A549 (cell line): ENCODE measurements at regions not wholly inside any gene's neighbourhood (a gene's known extent, or its start where the extent isn't known, plus 50 kb on each side); places are given as distances from the start of the nearest gene placed in this dataset.

Experiments
- ATAC-seq, 2 experiments: fragments of 200-7000 bp in 1 of 2; fragments of >200 bp in 1 of 2; cut with Nextera tagmentation in 1 of 2; cut with Tn5 transposase in 1 of 2; 3 replicates each; pipeline versions ENCODE4 v1.8.0 to v1.9.1; 2018 to 2020; ENCODE audit warnings: mild to moderate bottlenecking in 1 of 2, moderate library complexity in 1 of 2
- CTCF ChIA-PET: fragments of 300-600 bp; sonication (Branson Sonifier 250); formaldehyde crosslinking; extraction: SDS; loops from one replicate; lab custom pipeline; 2021; ENCODE audit warnings: antibody characterized with exemption, inconsistent platforms; lab: Yijun Ruan, JAX
- POLR2A ChIA-PET: fragments of 350-600 bp; formaldehyde crosslinking; extraction: SDS; loops from one replicate; lab custom pipeline; 2021; ENCODE audit warnings: antibody characterized with exemption, inconsistent platforms; lab: Yijun Ruan, JAX
- DNase-seq, 2 experiments: peaks; one replicate each; pipeline versions ENCODE4 v3.0.0 to v3.0.0-alpha.2; 2011 to 2016; ENCODE audit warnings: low read depth in 1 of 2, low spot score in 1 of 2
- FAIRE-seq: peaks from 2 replicates; lab custom pipeline; 2011; peaks lifted over from hg19 to GRCh38; lab: Jason Lieb, UNC
- H3K27ac ChIP-seq, 2 experiments: fragments of >200 bp; sonication (Bioruptor Twin); formaldehyde crosslinking; 3 replicates each; pipeline ENCODE4 v1.5.1; 2016 to 2017
- H3K4me1 ChIP-seq: fragments of >200 bp; sonication (Bioruptor Twin); formaldehyde crosslinking; 3 replicates; pipeline ENCODE4 v1.6.1; 2016
- H3K4me2 ChIP-seq: fragments of >200 bp; sonication (Bioruptor Twin); formaldehyde crosslinking; 3 replicates; pipeline ENCODE4 v1.6.1; 2016
- H3K4me3 ChIP-seq: fragments of >200 bp; sonication (Bioruptor Twin); formaldehyde crosslinking; 3 replicates; pipeline ENCODE4 v1.5.1; 2016
- H3K9me3 ChIP-seq: fragments of >200 bp; sonication (Bioruptor Twin); formaldehyde crosslinking; 3 replicates; pipeline ENCODE4 v1.6.1; 2016
- CEBPB ChIP-seq, 2 experiments: fragments of >200 bp in 1 of 2; sonication (Bioruptor Twin) in 1 of 2; formaldehyde crosslinking in 1 of 2; IDR thresholded peaks; 2 replicates each; pipeline ENCODE4 v1.6.1; 2012 to 2016
- CHD2 ChIP-seq: fragments of 150-350 bp; IDR thresholded peaks from 2 replicates; pipeline ENCODE4 v1.6.1; 2014; ENCODE audit warnings: low read length; ENCODE audit not compliant: partially characterized antibody
- EHMT2 ChIP-seq: fragments of 200-600 bp; sonication (generic); IDR thresholded peaks from 2 replicates; pipeline ENCODE4 v1.6.1; 2016; ENCODE audit warnings: antibody characterized with exemption, low read depth, mild to moderate bottlenecking, moderate library complexity
- EP300 ChIP-seq, 2 experiments: fragments of >200 bp; sonication (Bioruptor Twin); formaldehyde crosslinking; IDR thresholded peaks; 2 replicates in 1 of 2; 3 replicates in 1 of 2; pipeline ENCODE4 v1.6.1; 2016 to 2017
- HEYL ChIP-seq: fragments of 250-450 bp; sonication (Bioruptor Pico); IDR thresholded peaks from 2 replicates; pipeline ENCODE4 v1.8.0; 2021; ENCODE audit warnings: mild to moderate bottlenecking, moderate library complexity
- HOXB13 ChIP-seq: fragments of 250-450 bp; sonication (Bioruptor Pico); IDR thresholded peaks from 2 replicates; pipeline ENCODE4 v1.5.0; 2020; ENCODE audit warnings: low read depth, mild to moderate bottlenecking, moderate library complexity
- JUNB ChIP-seq: fragments of >200 bp; sonication (Bioruptor Twin); formaldehyde crosslinking; IDR thresholded peaks from 2 replicates; pipeline ENCODE4 v1.6.1; 2016
- MAX ChIP-seq: IDR thresholded peaks from 2 replicates; pipeline ENCODE4 v1.6.1; 2012
- NPAS2 ChIP-seq: fragments of 250-450 bp; sonication (Bioruptor Pico); IDR thresholded peaks from 2 replicates; pipeline ENCODE4 v1.8.0; 2022; ENCODE audit warnings: mild to moderate bottlenecking, moderate library complexity, borderline replicate concordance
- NR3C1 ChIP-seq: fragments of >200 bp; sonication (Bioruptor Twin); formaldehyde crosslinking; IDR thresholded peaks from 3 replicates; pipeline ENCODE4 v1.6.1; 2017
- PBX3 ChIP-seq: IDR thresholded peaks from 2 replicates; pipeline ENCODE4 v1.6.1; 2012
- PHF8 ChIP-seq: fragments of 200-600 bp; sonication (generic); IDR thresholded peaks from 2 replicates; pipeline ENCODE4 v1.6.1; 2016; ENCODE audit warnings: low read depth, mild to moderate bottlenecking, antibody characterized with exemption, moderate library complexity, borderline replicate concordance
- RAD21 ChIP-seq, 2 experiments: fragments of >200 bp in 1 of 2; sonication (Bioruptor Twin) in 1 of 2; formaldehyde crosslinking in 1 of 2; IDR thresholded peaks in 1 of 2; conservative IDR thresholded peaks in 1 of 2; 2 replicates in 1 of 2; 3 replicates in 1 of 2; pipeline ENCODE4 v1.6.1; 2012 to 2018; ENCODE audit warnings: inconsistent platforms in 1 of 2
- RARB ChIP-seq: fragments of 250-450 bp; sonication (Bioruptor Pico); IDR thresholded peaks from 2 replicates; pipeline ENCODE4 v1.8.0; 2021; ENCODE audit warnings: mild to moderate bottlenecking, moderate library complexity
- RNF2 ChIP-seq: fragments of 200-600 bp; sonication (generic); IDR thresholded peaks from 2 replicates; pipeline ENCODE4 v1.6.1; 2016; ENCODE audit warnings: low read depth, mild to moderate bottlenecking, antibody characterized with exemption, moderate library complexity, borderline replicate concordance
- SREBF2 ChIP-seq: fragments of 450-650 bp; IDR thresholded peaks from 2 replicates; pipeline ENCODE4 v1.6.1; 2014; ENCODE audit warnings: mild to moderate bottlenecking, moderate library complexity
- TP53 ChIP-seq: fragments of 250-450 bp; sonication (Bioruptor Pico); IDR thresholded peaks from 2 replicates; pipeline ENCODE4 v1.5.0; 2021; ENCODE audit warnings: mild to moderate bottlenecking, moderate library complexity
- ZC3H11A ChIP-seq: fragments of 450-650 bp; IDR thresholded peaks from 2 replicates; pipeline ENCODE4 v1.6.1; 2014; ENCODE audit warnings: antibody characterized with exemption, mild to moderate bottlenecking
- ZFP36 ChIP-seq: fragments of 450-650 bp; IDR thresholded peaks from 2 replicates; pipeline ENCODE4 v1.6.1; 2014; ENCODE audit warnings: borderline replicate concordance; ENCODE audit not compliant: partially characterized antibody
- WGBS: methylation state at CpG from one replicate; pipeline ENCODE4 v1.1.6; 2017; ENCODE audit errors: missing lambda C conversion rate; 5-methylcytosine and 5-hydroxymethylcytosine counted together
- TF ChIP-seq, protein P1 (sequence below): fragments of 250-450 bp; sonication (Bioruptor Pico); IDR thresholded peaks from 2 replicates; pipeline ENCODE4 v1.5.0; 2020; ENCODE audit warnings: low read depth, mild to moderate bottlenecking, moderate library complexity

DNA sequence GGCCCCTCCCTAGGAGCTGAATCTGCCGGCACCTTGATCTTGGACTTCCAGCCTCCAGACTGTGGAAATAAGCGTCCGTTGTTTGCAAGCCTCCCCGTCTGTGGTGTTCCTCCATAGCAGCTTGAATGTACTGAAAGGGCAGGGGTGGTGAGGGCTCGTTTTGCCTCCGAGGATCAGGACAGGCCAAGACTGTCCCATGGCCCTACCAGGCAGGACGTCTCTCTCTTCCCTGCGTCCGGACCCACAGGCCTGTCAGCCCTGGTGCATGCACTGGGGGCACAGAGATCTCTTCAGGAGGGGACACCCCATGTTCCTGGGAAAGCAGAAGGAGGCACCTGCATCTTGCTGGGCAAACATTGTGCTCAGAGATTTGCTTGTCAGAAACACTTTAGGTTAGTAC lies 156.3 kb upstream of the C1orf174 start:
- Histone ChIP-seq H3K4me3 (no peak overlapping the region), H3K4me1 (no peaks in the 10 kb centered on the region), H3K4me2 (no peak overlapping the region), H3K9me3 (no peaks in the 10 kb centered on the region), H3K27ac (no peak overlapping the region)
- FAIRE-seq (no peak), DNase-seq (no peak), ATAC-seq (no peak)
- TF ChIP-seq CHD2 (no peak), SREBF2 (no peak), RNF2 (no peak), TP53 (CRISPR knock-in tag) (no peak), CEBPB (IDR thresholded peaks at IDR 0.05) (no peak), JUNB (no peak), NR3C1 (no peak), ZC3H11A (no peak), RAD21 (conservative IDR thresholded peaks at IDR 0.05 in 1 of 2, IDR thresholded peaks at IDR 0.05 in 1 of 2) (no peak), NPAS2 (no peak), EP300 (IDR thresholded peaks at IDR 0.05) (no peak), HOXB13 (CRISPR knock-in tag) (no peak), HEYL (CRISPR knock-in tag) (no peak)
- TF ChIP-seq, protein P1, sequence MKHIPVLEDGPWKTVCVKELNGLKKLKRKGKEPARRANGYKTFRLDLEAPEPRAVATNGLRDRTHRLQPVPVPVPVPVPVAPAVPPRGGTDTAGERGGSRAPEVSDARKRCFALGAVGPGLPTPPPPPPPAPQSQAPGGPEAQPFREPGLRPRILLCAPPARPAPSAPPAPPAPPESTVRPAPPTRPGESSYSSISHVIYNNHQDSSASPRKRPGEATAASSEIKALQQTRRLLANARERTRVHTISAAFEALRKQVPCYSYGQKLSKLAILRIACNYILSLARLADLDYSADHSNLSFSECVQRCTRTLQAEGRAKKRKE (CRISPR knock-in tag): no peak
- ChIA-PET POLR2A (no interaction called here), CTCF (no interaction called here)
- 41% methylated on average over 9 of the region's 9 CpGs for WGBS

GRCh38 chr1:4056989-4057388 lies 156.9 kb upstream of the C1orf174 start:
- Histone ChIP-seq H3K4me3 (no peak overlapping the region), H3K4me2 (no peak overlapping the region), H3K27ac (no peak overlapping the region), H3K4me1 (no peaks in the 10 kb centered on the region), H3K9me3 (no peaks in the 10 kb centered on the region)
- FAIRE-seq (no peak), ATAC-seq (no peak), DNase-seq (no peak)
- CTCF ChIA-PET: no interaction called here
- whole genome bisulfite sequencing: 77% methylated on average over 5 of the region's 7 CpGs
- TF ChIP-seq SREBF2 (no peak), PBX3 (no peak), EHMT2 (no peak), MAX (no peak), ZFP36 (no peak), PHF8 (no peak), NR3C1 (no peak), RARB (CRISPR knock-in tag) (no peak)
- TF ChIP-seq, protein P1 (CRISPR knock-in tag): no peak
- POLR2A ChIA-PET: no interaction called here

GRCh38 chr1:4057603-4058002 lies 157.5 kb upstream of the C1orf174 start:
- CTCF ChIA-PET: no interaction called here
- TF ChIP-seq HOXB13 (CRISPR knock-in tag): no peak
- TF ChIP-seq NPAS2: no peak
- DNase-seq (no peak), ATAC-seq (no peak), FAIRE-seq (no peak)
- H3K4me1 ChIP-seq: no peaks in the 10 kb centered on the region
- no peaks in the 10 kb centered on the region for H3K9me3 ChIP-seq
- 7% methylated on average over 6 of the region's 11 CpGs for WGBS
- no peak overlapping the region for H3K27ac ChIP-seq
- no peak overlapping the region for H3K4me3 ChIP-seq
- no peak overlapping the region for H3K4me2 ChIP-seq
- POLR2A ChIA-PET: no interaction called here
